ENCODE measurements at regions not wholly inside any gene's neighbourhood (a gene's known extent, or its start where the extent isn't known, plus 50 kb on each side); places are given as distances from the start of the nearest gene placed in this dataset.
A peak's percentile ranks its signal among the peaks of the same experiment; 100 is the strongest.

DNA sequence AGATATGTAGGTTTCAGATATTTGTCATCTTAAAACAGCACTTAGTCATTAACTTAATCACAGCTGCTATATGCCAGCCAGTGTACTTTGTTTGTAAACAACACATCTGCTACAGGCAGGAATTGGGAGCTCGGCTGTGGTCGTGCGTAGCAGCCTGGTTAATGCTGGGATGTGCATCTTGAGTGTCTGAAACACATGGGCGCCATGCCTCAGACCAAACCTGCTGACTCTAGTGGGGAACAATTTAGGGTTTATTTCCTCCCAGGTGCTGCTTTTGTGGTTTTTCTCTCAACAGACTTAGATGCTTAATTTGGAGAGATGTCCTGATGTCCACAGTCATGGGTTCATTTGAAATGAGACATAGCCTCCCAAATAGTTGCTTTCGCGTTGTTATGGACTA is 238.5 kb upstream of the TMTC4 start:
- H3K36me3 Mint-ChIP-seq: no peaks in the 10 kb centered on the region
- no peak overlapping the region for H3K27ac Mint-ChIP-seq
- DNase-seq: no peak
- no peak overlapping the region for H3K4me3 Mint-ChIP-seq
- H3K4me1 Mint-ChIP-seq: no peaks in the 10 kb centered on the region
- peaks cover 2 to 7% (median 3%) of the 10 kb centered on the region in 3 donors for H3K27me3 Mint-ChIP-seq (ENCODE audit: low read depth in 3 of 3)
- H3K9me3 Mint-ChIP-seq: peaks cover 0 to 3% (median 0%) of the 10 kb centered on the region in 6 donors

DNA sequence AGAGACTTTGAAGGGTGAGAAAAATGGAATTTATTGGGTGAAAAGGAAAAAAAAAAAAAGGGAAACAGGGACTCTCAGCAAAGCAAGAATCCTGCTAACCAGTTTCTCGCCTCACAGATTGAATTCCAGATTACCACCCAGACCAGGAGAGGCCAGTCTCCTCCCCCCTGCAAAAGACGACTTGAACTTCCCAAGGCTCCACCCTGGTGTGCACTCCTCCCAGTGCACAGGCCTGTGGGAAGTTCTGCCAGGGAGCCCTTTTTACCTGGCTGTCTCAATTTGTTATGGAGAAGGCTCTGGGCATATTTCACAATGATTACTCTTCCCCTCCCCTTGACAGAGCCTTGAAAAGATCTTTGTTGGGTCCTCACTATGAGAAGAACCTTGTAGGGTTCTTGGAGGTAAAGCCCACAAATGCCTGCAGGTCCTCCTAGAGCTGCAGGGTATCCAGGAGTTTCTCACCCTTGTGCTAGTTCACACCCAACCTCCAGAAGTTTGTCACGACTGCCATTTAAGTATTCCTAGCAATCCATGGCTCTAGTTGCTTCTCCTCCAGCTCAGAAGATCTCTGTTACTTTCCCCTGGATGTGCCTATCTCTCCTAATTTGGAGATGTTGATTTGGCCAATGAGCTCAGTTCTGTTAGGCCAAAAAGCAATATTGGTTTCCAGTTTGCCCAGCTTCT is 229.8 kb upstream of the TMTC4 start:
- no peak overlapping the region for H3K27ac Mint-ChIP-seq
- peaks cover 0 to 15% (median 3%) of the 10 kb centered on the region in 3 donors for H3K27me3 Mint-ChIP-seq (ENCODE audit: low read depth in 3 of 3)
- no peak overlapping the region for H3K4me3 Mint-ChIP-seq

DNA sequence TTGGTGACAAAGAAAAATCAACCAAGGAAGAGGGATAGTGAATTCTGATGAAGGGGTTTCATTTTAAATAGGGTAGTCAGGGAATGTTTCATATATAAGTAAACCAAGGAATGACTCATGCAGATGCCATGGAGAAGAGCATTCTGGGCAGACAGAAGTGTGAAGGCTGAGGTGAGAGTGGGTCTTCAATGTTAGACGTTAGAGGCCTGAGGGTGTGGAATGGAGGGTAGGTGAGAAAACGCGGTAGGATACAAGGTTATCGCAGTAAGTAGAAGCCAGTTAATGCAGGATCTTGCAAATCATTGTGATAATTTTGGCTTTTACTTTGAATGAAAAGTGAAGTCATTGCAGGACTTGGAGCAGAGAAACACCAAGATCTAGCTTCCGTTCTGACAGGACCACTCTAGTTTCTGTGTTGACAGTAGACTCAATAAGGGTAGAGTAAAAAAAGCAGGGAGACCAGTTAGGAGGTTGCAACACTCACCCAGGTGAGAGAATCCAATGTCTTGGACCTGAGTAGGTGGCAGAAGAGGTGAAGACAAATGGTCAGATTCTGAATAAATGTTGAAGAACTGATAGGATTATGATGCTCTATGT is 225.2 kb upstream of the TMTC4 start:
- H3K9me3 Mint-ChIP-seq: no peaks in the 10 kb centered on the region
- H3K4me1 Mint-ChIP-seq: no peaks in the 10 kb centered on the region
- no peak for DNase-seq
- H3K27ac Mint-ChIP-seq: no peak overlapping the region
- H3K36me3 Mint-ChIP-seq: no peaks in the 10 kb centered on the region
- H3K4me3 Mint-ChIP-seq: no peak overlapping the region
- peaks cover 0 to 6% (median 0%) of the 10 kb centered on the region in 3 donors for H3K27me3 Mint-ChIP-seq (ENCODE audit: low read depth in 3 of 3)

More for the DNA sequence above, 229.8 kb upstream of the TMTC4 start:
- Mint-ChIP-seq H3K36me3 (no peaks in the 10 kb centered on the region), H3K9me3 (peaks cover 0 to 6% (median 0%) of the 10 kb centered on the region in 6 donors), H3K4me1 (no peaks in the 10 kb centered on the region)
- no peak for DNase-seq

DNA sequence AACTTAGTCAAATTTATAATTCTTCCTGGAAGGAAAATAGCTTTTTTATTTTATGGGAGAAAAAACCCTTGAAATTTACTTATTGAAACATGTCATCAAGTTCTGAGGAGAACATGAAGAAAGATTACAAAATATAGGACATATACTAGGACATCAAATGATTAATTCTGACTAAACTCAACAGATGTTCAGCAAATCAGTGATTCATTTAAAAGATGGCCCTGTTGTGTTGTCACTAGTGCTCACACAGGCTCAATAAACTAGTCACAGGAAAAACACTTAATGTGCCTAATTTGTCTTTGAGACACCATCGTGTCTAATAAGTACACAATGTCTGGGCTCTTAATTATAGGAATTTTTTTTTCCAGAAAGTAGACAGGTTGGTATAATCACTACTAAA is 223.8 kb upstream of the TMTC4 start:
- peaks cover 0 to 4% (median 0%) of the 10 kb centered on the region in 3 donors for H3K27me3 Mint-ChIP-seq (ENCODE audit: low read depth in 3 of 3)
- H3K27ac Mint-ChIP-seq: no peak overlapping the region
- no peaks in the 10 kb centered on the region for H3K4me1 Mint-ChIP-seq
- no peaks in the 10 kb centered on the region for H3K36me3 Mint-ChIP-seq
- no peak overlapping the region for H3K4me3 Mint-ChIP-seq
- DNase-seq: no peak
- H3K9me3 Mint-ChIP-seq: peaks cover 0 to 3% (median 0%) of the 10 kb centered on the region in 6 donors

DNA sequence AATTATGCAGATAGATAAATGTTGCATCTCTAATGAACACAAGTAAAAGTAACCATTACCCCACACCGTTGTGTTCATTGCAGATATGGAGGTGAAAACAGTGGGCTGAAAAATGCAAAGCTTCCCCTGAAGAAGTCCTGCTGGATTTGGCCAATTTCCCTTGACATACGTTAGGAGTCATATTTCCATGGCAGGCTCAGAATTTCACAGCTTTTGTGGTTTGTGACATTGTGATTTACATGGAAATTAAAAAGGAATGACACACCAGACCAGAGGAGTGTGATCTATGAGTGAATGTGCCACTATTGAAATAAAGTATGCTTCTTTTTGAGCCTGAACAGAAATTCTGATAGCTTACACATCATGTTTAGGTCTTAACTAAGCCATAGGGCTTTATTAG is 221.1 kb upstream of the TMTC4 start:
- H3K27ac Mint-ChIP-seq: peak overlapping the region in 1 of 6 donors; percentile 42
- no peaks in the 10 kb centered on the region for H3K4me1 Mint-ChIP-seq
- peaks cover 0 to 4% (median 0%) of the 10 kb centered on the region in 6 donors for H3K9me3 Mint-ChIP-seq
- H3K27me3 Mint-ChIP-seq (ENCODE audit: low read depth in 3 of 3): peaks cover 0 to 2% (median 1%) of the 10 kb centered on the region in 3 donors
- H3K36me3 Mint-ChIP-seq: no peaks in the 10 kb centered on the region
- no peak for DNase-seq
- no peak overlapping the region for H3K4me3 Mint-ChIP-seq

DNA sequence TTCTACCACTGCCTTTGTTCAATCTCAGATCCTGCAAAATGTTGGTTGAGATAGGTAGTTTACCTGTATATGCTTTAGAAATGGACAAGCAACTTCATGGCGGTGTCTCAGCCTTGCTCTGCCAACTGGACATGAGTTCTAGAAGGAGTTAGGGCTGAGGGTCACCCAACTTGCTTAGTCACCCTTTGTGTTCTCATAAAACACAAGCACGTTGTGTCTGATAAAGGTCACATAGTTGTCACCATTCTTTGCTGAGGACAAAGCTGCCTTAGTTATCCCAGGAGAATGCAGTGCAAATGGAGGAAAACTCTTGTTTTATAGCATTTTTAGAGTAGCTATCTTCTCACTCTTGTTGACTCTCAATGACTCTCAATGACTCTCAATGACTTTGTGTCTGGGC is 218.4 kb upstream of the TMTC4 start:
- Mint-ChIP-seq H3K27me3 (ENCODE audit: low read depth in 3 of 3) (peaks cover 0 to 7% (median 0%) of the 10 kb centered on the region in 3 donors), H3K4me1 (no peaks in the 10 kb centered on the region), H3K27ac (no peak overlapping the region), H3K36me3 (no peaks in the 10 kb centered on the region), H3K9me3 (peaks cover 0 to 10% (median 0%) of the 10 kb centered on the region in 6 donors), H3K4me3 (no peak overlapping the region)
- no peak for DNase-seq

DNA sequence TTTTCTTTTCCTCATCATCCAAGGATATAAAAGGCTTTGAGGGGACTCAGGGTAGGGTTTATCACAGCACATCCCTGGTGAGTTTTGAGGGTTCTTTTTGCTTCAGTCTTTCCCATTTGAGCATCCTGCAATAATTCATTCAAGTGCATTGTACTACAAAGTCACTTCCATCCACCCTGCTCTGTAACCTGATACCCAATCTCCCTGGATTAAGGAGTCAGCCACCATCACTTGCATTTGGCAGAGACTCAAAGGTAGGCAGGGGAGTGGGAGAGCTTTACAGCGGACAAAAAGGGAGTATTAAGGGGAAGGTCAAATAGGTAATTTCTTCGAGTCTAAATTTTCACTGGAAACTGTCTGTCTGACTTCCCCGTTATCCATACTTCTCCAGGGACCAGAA is 216.1 kb upstream of the TMTC4 start:
- H3K4me3 Mint-ChIP-seq: no peak overlapping the region
- no peaks in the 10 kb centered on the region for H3K4me1 Mint-ChIP-seq
- DNase-seq: no peak
- H3K36me3 Mint-ChIP-seq: no peaks in the 10 kb centered on the region
- peaks cover 0 to 10% (median under 1%) of the 10 kb centered on the region in 6 donors for H3K9me3 Mint-ChIP-seq
- H3K27me3 Mint-ChIP-seq (ENCODE audit: low read depth in 3 of 3): peaks cover 0 to 7% (median 2%) of the 10 kb centered on the region in 3 donors
- no peak overlapping the region for H3K27ac Mint-ChIP-seq

DNA sequence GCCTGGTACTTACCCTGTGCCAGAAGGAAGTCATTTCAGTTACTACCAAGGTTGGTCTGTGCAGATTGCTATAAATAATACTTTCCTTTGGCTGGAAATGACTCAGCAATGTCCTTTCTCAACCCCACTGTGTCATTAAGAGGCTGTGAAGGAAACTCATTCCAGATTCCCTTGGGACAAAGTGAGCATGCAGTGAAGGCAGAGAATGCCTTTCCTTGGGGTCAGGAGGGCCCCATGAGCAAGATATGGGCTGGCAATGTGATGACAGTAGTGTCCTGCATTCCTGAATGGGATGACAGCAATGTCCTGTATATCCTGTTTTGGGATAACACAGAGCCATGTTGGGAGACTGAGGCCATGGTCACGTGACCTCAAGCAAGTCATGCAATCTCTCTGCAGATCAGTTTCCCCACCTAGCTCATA is 213.1 kb upstream of the TMTC4 start:
- peaks cover 2 to 7% (median 2%) of the 10 kb centered on the region in 3 donors for H3K27me3 Mint-ChIP-seq (ENCODE audit: low read depth in 3 of 3)
- H3K9me3 Mint-ChIP-seq: peaks cover 0 to 7% (median under 1%) of the 10 kb centered on the region in 6 donors
- H3K4me1 Mint-ChIP-seq: no peaks in the 10 kb centered on the region
- no peak overlapping the region for H3K4me3 Mint-ChIP-seq
- no peak overlapping the region for H3K27ac Mint-ChIP-seq
- no peaks in the 10 kb centered on the region for H3K36me3 Mint-ChIP-seq
- no peak for DNase-seq

DNA sequence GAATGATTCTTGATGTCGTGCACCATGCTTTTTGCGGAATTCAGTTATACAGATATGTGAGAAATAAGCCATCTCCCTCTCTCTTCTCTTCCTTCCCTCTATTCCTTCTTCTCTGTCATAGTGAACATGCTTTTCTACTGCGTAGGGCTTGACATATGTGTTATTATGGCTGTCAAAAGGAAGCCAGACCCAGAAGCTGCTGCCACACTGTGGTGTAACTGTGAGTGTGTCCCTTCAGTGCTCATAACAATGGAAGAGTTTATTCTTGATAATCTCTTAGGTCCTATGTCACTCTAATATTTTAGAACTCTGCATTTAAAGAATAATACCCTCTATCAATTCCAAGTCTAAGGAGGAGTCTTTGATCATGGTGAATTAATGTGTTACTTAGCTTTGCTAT is 208.9 kb upstream of the TMTC4 start:
- H3K9me3 Mint-ChIP-seq: peaks cover 0 to 7% (median under 1%) of the 10 kb centered on the region in 6 donors
- H3K4me3 Mint-ChIP-seq: no peak overlapping the region
- peaks cover 2 to 3% (median 3%) of the 10 kb centered on the region in 3 donors for H3K27me3 Mint-ChIP-seq (ENCODE audit: low read depth in 3 of 3)
- no peaks in the 10 kb centered on the region for H3K36me3 Mint-ChIP-seq
- H3K27ac Mint-ChIP-seq: no peak overlapping the region
- no peaks in the 10 kb centered on the region for H3K4me1 Mint-ChIP-seq
- no peak for DNase-seq

DNA sequence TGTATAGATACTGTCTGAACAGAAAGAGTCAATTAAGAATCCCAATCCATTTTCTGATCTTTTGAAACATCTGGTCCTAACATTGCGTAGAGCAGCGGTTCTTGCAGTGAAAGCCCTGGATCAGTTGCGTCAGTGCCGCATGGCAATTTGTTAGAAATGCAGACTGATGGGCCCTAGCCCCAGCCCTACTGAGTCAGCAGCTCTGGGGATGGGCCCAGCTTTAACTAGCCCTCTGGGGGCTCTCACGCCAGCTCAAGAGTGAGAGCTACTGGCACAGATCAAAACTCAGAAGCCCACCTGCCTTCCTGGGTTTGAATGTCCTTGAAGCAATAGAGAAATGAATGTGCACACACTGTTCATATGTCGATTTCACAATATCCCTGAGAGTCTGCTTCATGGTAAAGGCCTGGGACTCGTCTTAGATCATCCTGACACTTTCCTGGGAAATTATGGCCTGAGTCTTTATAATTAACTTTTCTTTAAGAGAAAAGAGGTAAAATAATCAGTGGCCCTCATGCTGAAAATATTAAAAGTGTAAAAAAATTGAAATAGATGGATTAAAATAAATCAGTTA is 206.8 kb upstream of the TMTC4 start:
- H3K27me3 Mint-ChIP-seq (ENCODE audit: low read depth in 3 of 3): peaks cover 0 to 3% (median 0%) of the 10 kb centered on the region in 3 donors
- no peaks in the 10 kb centered on the region for H3K36me3 Mint-ChIP-seq
- no peak overlapping the region for H3K4me3 Mint-ChIP-seq
- no peaks in the 10 kb centered on the region for H3K4me1 Mint-ChIP-seq
- DNase-seq: no peak
- H3K9me3 Mint-ChIP-seq: peaks cover 0 to 5% (median 3%) of the 10 kb centered on the region in 6 donors
- H3K27ac Mint-ChIP-seq: no peak overlapping the region

DNA sequence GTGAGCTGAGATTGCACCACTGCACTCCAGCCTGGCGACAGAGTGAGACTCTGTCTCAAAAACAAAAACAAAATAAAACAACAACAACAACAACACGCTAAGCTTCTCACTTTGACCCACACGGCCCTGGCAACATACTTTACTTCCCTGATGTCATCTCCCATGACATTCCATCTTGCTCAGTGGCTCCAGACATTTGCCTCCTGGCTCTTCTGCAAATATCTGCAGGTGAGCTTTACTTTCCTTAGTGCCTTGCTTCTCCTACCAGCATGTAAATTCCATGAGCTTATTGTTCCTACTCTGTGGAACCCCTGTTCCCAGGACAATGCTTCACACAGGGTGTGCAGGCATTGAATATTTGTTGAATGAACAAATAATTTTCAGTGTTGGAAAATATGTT is 205.6 kb upstream of the TMTC4 start:
- no peak overlapping the region for H3K27ac Mint-ChIP-seq
- H3K4me3 Mint-ChIP-seq: no peak overlapping the region

DNA sequence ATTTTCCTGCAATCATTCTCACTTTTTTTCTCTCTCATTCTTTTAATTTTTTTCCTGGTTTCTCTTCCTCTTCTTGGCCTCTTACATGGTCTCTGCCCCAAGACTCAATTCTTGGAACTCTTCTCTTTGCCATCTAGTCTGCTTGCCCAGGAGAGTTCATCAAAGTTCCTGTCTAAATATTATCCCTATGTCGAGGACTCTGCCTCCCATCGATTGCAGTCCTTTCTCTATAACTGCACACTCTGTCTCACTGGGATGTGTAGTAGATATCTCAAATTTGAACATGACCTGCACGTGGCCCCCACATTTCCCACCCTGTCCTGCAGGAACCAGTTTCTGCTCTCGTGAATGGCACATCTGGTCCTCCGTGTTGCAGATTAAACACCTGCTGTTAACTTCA is 204.7 kb upstream of the TMTC4 start:
- peaks cover 0 to 4% (median 0%) of the 10 kb centered on the region in 3 donors for H3K36me3 Mint-ChIP-seq
- no peaks in the 10 kb centered on the region for H3K4me1 Mint-ChIP-seq
- peaks cover 0 to 5% (median 2%) of the 10 kb centered on the region in 3 donors for H3K27me3 Mint-ChIP-seq (ENCODE audit: low read depth in 3 of 3)
- no peak for DNase-seq
- peaks cover 0 to 9% (median 8%) of the 10 kb centered on the region in 6 donors for H3K9me3 Mint-ChIP-seq
- no peak overlapping the region for H3K27ac Mint-ChIP-seq
- no peak overlapping the region for H3K4me3 Mint-ChIP-seq

More for the DNA sequence above, 205.6 kb upstream of the TMTC4 start:
- Mint-ChIP-seq H3K27me3 (ENCODE audit: low read depth in 3 of 3) (peaks cover 0 to 3% (median 3%) of the 10 kb centered on the region in 3 donors), H3K4me1 (no peaks in the 10 kb centered on the region), H3K36me3 (peaks cover 0 to 4% (median 0%) of the 10 kb centered on the region in 3 donors), H3K9me3 (peaks cover 0 to 9% (median 8%) of the 10 kb centered on the region in 6 donors)
- DNase-seq: no peak

DNA sequence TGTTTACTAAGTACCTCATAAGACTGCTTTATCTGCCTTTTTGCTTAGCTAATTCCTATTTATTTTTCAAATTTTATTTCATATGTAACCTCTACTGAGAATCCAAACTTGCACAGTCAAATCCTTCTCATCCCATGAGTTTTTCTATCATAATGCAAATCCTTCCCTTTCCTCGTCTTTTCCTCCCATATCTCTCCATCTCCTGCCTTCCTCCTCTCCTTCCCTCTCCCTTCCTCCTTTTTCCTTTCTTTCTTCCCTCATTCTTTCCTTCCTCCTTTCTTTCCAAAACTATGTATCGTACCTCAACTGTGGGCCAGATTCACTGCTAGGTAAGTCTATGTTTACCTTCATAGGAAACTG is 201.4 kb upstream of the TMTC4 start:
- Mint-ChIP-seq H3K27me3 (ENCODE audit: low read depth in 3 of 3) (peaks cover 2 to 13% (median 8%) of the 10 kb centered on the region in 3 donors), H3K4me1 (no peaks in the 10 kb centered on the region), H3K4me3 (no peak overlapping the region), H3K27ac (no peak overlapping the region), H3K9me3 (peaks cover 0 to 9% (median 8%) of the 10 kb centered on the region in 6 donors), H3K36me3 (peaks cover 0 to 4% (median 0%) of the 10 kb centered on the region in 3 donors)
- DNase-seq: no peak

DNA sequence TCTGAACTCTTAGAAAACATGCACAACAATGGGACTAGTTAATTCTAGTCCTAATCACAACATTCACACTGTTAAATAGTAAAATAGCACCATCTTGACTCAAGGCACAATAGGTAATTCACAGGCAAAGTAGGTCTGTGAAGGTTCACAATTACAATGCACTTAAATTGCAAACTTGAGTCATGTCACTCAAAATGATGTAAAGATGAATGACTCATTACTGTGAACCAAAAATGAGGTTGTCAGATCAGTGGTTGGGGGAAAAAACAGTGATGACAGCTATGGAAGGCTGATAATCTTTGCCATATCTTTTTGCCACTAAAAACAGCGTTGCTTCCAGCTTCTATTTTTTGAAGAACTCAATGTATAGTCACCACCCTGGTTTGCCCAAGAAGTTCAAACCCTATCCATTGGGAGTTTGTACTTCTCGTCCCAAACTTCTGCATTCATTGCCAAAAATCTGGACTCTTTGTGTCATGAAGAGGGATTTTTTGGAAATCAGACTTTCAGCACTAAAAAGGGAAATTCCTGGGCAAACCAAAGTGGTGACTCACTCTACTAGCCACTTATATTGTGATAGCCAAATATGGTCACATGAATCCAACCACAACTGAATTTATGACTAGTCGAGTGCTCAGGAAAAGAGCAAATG is 200.9 kb upstream of the TMTC4 start:
- H3K27ac Mint-ChIP-seq: no peak overlapping the region
- no peaks in the 10 kb centered on the region for H3K4me1 Mint-ChIP-seq
- no peak overlapping the region for H3K4me3 Mint-ChIP-seq
- H3K9me3 Mint-ChIP-seq: peaks cover 0 to 9% (median 8%) of the 10 kb centered on the region in 6 donors
- peaks cover 0 to 4% (median 0%) of the 10 kb centered on the region in 3 donors for H3K36me3 Mint-ChIP-seq
- DNase-seq: no peak
- peaks cover 2 to 13% (median 8%) of the 10 kb centered on the region in 3 donors for H3K27me3 Mint-ChIP-seq (ENCODE audit: low read depth in 3 of 3)

All from immature natural killer cell (primary cell).